Effector memory CD4-positive, alpha-beta T cell (primary cell): ENCODE measurements at regions not wholly inside any gene's neighbourhood (a gene's known extent, or its start where the extent isn't known, plus 50 kb on each side); places are given as distances from the start of the nearest gene placed in this dataset.

Source experiments
- DNase-seq, 3 donors: peaks; one replicate each; pipeline ENCODE4 v3.0.0-alpha.2; 2020
- H3K27ac ChIP-seq: 2 replicates; pipeline ENCODE4 v1.7.0; 2013; ENCODE audit warnings: mild to moderate bottlenecking, low read length, moderate library complexity; ENCODE audit not compliant: insufficient read depth, poor library complexity, severe bottlenecking
- H3K27me3 ChIP-seq: replicated peaks from 2 replicates; pipeline ENCODE4 v1.7.0; 2013; ENCODE audit warnings: mild to moderate bottlenecking, low read length; ENCODE audit not compliant: insufficient read depth, control insufficient read depth, poor library complexity, severe bottlenecking
- H3K36me3 ChIP-seq: 2 replicates; pipeline ENCODE4 v1.7.0; 2013; ENCODE audit warnings: mild to moderate bottlenecking, low read length, moderate library complexity; ENCODE audit not compliant: control insufficient read depth, insufficient read depth
- H3K4me1 ChIP-seq: 2 replicates; pipeline ENCODE4 v1.7.0; 2013; ENCODE audit warnings: low read length, mild to moderate bottlenecking; ENCODE audit not compliant: control insufficient read depth, insufficient read depth, poor library complexity, severe bottlenecking
- H3K4me3 ChIP-seq: 2 replicates; pipeline ENCODE4 v1.7.0; 2013; ENCODE audit warnings: low read length, low read depth, mild to moderate bottlenecking; ENCODE audit not compliant: insufficient read depth, poor library complexity, severe bottlenecking
- H3K9me3 ChIP-seq: 2 replicates; pipeline ENCODE4 v1.7.0; 2013; ENCODE audit warnings: mild to moderate bottlenecking, low read length, moderate library complexity; ENCODE audit not compliant: control insufficient read depth

DNA sequence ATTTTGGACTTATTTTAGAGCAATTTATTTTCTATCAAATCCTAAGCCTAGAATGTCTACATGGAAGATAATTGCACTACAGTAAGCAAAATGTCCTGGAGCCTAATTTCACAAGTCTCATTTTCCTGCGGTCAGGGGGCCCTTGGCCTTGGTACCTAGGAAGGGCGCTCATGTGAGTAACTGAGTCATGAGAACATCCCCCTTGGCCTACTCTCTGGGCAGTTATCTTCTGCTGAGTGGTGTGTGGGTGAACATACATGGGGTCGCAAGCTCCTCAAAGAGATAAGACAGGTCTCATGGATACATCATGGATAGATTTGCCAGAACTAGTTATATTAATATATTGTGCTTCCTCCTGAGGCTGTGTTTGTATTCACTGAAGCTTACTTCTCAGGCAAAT, 211.2 kb upstream of the MARCKS start:
- Histone ChIP-seq H3K4me1 (no peaks in the 10 kb centered on the region), H3K27ac (no peak overlapping the region), H3K9me3 (no peaks in the 10 kb centered on the region), H3K4me3 (no peak overlapping the region), H3K36me3 (no peaks in the 10 kb centered on the region), H3K27me3 (no peaks in the 10 kb centered on the region)
- no peak for DNase-seq

DNA sequence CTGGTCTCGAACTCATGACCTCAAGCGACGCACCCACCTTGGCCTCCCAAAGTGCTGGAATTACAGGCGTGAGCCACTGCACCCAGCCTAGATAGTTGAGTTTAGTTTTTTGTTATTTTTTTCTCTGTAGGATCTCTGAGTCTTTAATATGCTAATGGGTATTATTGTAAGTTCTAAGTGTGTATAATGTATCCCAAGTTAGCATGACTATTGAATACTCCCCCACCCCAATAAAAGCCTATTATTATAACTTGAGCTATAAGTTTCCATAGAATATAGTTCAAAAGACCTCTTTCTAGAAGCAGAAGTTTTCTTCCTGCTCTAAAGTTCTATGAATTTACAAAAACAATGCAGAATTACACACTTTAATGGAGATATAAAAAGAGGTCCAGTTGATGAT, 210.4 kb upstream of the MARCKS start:
- no peaks in the 10 kb centered on the region for H3K9me3 ChIP-seq
- H3K27ac ChIP-seq: no peak overlapping the region
- H3K4me3 ChIP-seq: no peak overlapping the region
- no peaks in the 10 kb centered on the region for H3K27me3 ChIP-seq
- no peak for DNase-seq
- H3K4me1 ChIP-seq: no peaks in the 10 kb centered on the region
- H3K36me3 ChIP-seq: no peaks in the 10 kb centered on the region

GRCh38 chr6:113647143-113647889, 209.8 kb upstream of the MARCKS start:
- Histone ChIP-seq H3K9me3 (no peaks in the 10 kb centered on the region), H3K36me3 (no peaks in the 10 kb centered on the region), H3K27me3 (no peaks in the 10 kb centered on the region), H3K4me1 (no peaks in the 10 kb centered on the region), H3K27ac (no peak overlapping the region), H3K4me3 (no peak overlapping the region)
- DNase-seq: no peak

GRCh38 chr6:113648698-113649097, 208.4 kb upstream of the MARCKS start:
- Histone ChIP-seq H3K4me3 (no peak overlapping the region), H3K9me3 (no peaks in the 10 kb centered on the region), H3K27me3 (no peaks in the 10 kb centered on the region), H3K4me1 (no peaks in the 10 kb centered on the region), H3K27ac (no peak overlapping the region), H3K36me3 (no peaks in the 10 kb centered on the region)
- no peak for DNase-seq

DNA sequence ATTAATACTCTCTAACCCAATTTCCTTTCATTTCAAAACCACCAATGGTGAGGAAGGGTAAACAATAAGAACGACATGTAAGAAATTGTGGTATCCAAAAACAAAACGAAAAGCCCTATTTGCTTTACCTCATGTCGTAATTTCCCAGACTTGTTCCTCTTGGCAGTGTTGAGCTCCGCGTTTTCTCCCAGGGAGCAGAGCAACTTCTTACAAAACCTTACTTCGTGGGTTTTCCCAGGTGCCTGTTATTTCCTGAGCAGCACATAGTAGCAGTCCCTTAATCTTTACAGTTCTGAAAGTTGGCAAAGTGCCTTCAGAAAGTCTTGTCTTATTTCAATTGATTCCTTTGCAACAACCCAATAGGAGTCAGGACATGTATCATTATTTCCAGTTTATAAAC, 207.9 kb upstream of the MARCKS start:
- Histone ChIP-seq H3K9me3 (no peaks in the 10 kb centered on the region), H3K27ac (no peak overlapping the region), H3K36me3 (no peaks in the 10 kb centered on the region), H3K4me1 (no peaks in the 10 kb centered on the region), H3K27me3 (no peaks in the 10 kb centered on the region), H3K4me3 (no peak overlapping the region)
- DNase-seq: no peak

DNA sequence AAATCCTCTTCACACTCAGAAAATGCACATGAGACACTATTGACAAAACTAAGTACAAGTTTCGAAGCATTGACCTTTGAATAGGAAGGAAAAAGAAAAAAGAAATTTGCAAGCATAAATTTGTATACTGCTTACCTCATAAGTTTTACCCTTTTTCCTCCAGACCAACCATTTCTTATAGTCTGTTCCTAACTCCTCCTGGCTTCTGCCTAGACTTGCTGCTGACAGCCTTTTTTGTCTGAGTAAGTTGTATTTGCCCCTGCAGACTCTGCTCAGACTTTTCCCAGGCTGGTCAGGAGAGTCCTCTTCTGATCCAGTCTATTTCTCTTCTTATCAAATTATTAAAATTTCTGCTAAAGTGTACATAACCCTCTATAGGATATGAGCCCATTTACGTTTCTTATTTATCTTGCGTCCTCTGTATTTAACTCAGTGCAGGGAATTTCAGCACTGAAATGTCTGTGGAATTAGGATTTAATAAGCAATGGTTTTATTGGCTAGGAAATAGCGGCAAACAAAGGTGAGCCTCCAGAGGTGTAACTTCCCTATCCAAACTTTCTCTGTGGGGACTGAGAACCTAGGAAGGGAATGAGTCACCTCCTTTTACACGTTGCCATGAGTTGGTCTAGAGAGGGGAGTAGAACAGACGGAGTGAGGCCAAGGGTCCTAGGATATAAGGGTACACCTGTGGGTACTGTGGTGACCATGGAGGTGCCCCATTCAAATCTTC, 207.1 kb upstream of the MARCKS start:
- H3K27me3 ChIP-seq: no peaks in the 10 kb centered on the region
- no peak overlapping the region for H3K27ac ChIP-seq
- no peak overlapping the region for H3K4me3 ChIP-seq
- no peak for DNase-seq
- no peaks in the 10 kb centered on the region for H3K4me1 ChIP-seq
- no peaks in the 10 kb centered on the region for H3K9me3 ChIP-seq
- H3K36me3 ChIP-seq: no peaks in the 10 kb centered on the region

DNA sequence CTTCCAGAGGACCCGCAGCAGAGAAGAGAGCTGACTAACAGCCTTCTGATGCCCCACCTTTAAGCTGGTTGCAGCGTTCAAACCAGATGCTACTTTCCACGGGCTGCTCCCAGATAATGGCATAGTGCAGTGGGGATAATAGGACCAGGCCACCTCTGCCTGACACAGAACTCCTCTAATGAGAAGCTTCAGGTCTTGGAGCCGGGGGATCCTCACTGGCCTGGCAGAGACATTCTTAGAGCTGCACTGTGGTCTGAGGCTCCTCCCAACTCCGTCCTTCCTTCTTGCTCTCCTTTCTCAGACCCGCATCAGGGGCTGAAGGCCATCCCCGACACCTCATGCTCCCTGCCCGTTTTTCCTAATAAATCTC, 206.6 kb upstream of the MARCKS start:
- Histone ChIP-seq H3K27ac (no peak overlapping the region), H3K27me3 (no peaks in the 10 kb centered on the region), H3K36me3 (no peaks in the 10 kb centered on the region), H3K4me3 (no peak overlapping the region), H3K4me1 (no peaks in the 10 kb centered on the region), H3K9me3 (no peaks in the 10 kb centered on the region)
- DNase-seq: no peak

DNA sequence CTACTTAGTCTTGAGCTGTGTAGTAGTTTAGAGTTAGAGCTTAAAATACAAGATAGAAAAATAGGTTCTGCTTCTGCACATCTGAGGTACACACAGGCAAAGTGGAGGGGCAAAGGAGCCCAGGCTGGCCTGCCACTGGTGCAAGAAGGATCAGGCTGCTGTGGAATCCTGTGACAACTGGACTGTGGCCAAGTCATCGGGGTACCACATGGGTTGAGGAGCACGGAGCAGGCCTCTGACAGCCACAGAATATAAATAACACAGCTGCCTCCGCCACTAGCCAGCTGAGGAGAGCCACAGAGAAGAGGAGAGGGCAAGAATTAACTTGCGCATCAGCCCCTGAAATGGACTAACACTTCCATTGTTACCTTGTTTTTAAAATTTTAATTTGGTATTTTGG, 206.0 kb upstream of the MARCKS start:
- Histone ChIP-seq H3K4me1 (no peaks in the 10 kb centered on the region), H3K9me3 (no peaks in the 10 kb centered on the region), H3K4me3 (no peak overlapping the region), H3K27ac (no peak overlapping the region), H3K36me3 (no peaks in the 10 kb centered on the region), H3K27me3 (no peaks in the 10 kb centered on the region)
- no peak for DNase-seq

DNA sequence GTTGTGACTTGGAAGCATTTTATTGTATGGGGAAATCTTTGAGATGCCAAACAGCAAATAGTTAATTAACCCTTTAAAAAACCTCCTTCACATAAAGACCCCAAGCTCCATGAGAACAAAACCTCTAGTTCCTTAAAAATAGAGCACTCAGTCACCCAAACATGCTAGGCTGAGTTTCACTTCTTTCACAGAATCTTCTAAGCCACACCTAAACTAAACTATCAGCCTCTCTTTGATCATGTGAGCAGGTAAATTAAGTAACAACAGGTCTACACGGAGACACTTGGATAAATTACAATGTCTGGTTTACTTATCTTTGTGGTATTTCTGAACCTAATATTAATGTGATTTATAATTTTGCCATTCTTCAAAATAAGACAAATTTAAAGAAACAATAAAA, 205.2 kb upstream of the MARCKS start:
- Histone ChIP-seq H3K27ac (no peak overlapping the region), H3K4me3 (no peak overlapping the region), H3K36me3 (no peaks in the 10 kb centered on the region), H3K9me3 (no peaks in the 10 kb centered on the region), H3K4me1 (no peaks in the 10 kb centered on the region), H3K27me3 (no peaks in the 10 kb centered on the region)
- no peak for DNase-seq

- no peak overlapping the region for H3K27ac ChIP-seq
- DNase-seq: no peak
Observed at GRCh38 chr6:113653275-113653674, 203.9 kb upstream of the MARCKS start.

More at GRCh38 chr6:113653275-113653674, 203.9 kb upstream of the MARCKS start:
- Histone ChIP-seq H3K4me3 (no peak overlapping the region), H3K36me3 (no peaks in the 10 kb centered on the region), H3K9me3 (no peaks in the 10 kb centered on the region), H3K27me3 (no peaks in the 10 kb centered on the region), H3K4me1 (no peaks in the 10 kb centered on the region)
